ENCODE measurements at regions not wholly inside any gene's neighbourhood (a gene's known extent, or its start where the extent isn't known, plus 50 kb on each side); places are given as distances from the start of the nearest gene placed in this dataset.

GRCh38 chr14:61203081-61203753 lies 77.9 kb downstream of the TMEM30B start:
- TF ChIP-seq BHLHE40 (IDR thresholded peaks at IDR 0.05; ENCODE audit: borderline replicate concordance) (no peak), FOXA1 (IDR thresholded peaks at IDR 0.05) (no peak), FOXM1 (IDR thresholded peaks at IDR 0.05; ENCODE audit: borderline replicate concordance) (no peak), SP1 (IDR thresholded peaks at IDR 0.05) (no peak), PKNOX1 (IDR thresholded peaks at IDR 0.05) (no peak)

Data from HEK293T (cell line).